CD14-positive monocyte (primary cell): ENCODE measurements at regions not wholly inside any gene's neighbourhood (a gene's known extent, or its start where the extent isn't known, plus 50 kb on each side); places are given as distances from the start of the nearest gene placed in this dataset.

ENCODE experiments used
- DNase-seq, 3 donors: peaks; one replicate each; pipeline ENCODE4 v3.0.0-alpha.2; 2011 to 2022
- H2AFZ ChIP-seq: 2 replicates; pipeline ENCODE4 v1.6.0; 2012; ENCODE audit warnings: mild to moderate bottlenecking, low read depth, low read length, inconsistent platforms; ENCODE audit not compliant: insufficient read depth, poor library complexity, severe bottlenecking
- H3K27ac ChIP-seq, 2 donors: 1 replicate in 1 of 2; 2 replicates in 1 of 2; pipeline ENCODE4 v1.5.1; 2012 to 2013; ENCODE audit warnings: low read length in 2 of 2, control low read depth in 1 of 2, inconsistent platforms in 1 of 2, low read depth in 1 of 2, mild to moderate bottlenecking in 1 of 2
- H3K27me3 ChIP-seq, 2 donors: one replicate each; pipeline versions ENCODE4 v1.6.0 to v1.6.1; 2011 to 2013; ENCODE audit warnings: low read length in 2 of 2; ENCODE audit not compliant: control insufficient read depth in 2 of 2, insufficient read depth in 2 of 2
- H3K36me3 ChIP-seq, 2 donors: replicated peaks in 1 of 2; 1 replicate in 1 of 2; 2 replicates in 1 of 2; pipeline versions ENCODE4 v1.5.1 to v1.6.1; 2012 to 2013; ENCODE audit warnings: low read length in 2 of 2, control low read depth in 1 of 2, inconsistent platforms in 1 of 2, mild to moderate bottlenecking in 1 of 2; ENCODE audit not compliant: insufficient read depth in 2 of 2, control insufficient read depth in 1 of 2
- H3K4me1 ChIP-seq, 2 donors: 1 replicate in 1 of 2; 2 replicates in 1 of 2; pipeline versions ENCODE4 v1.5.1 to v1.6.1; 2012 to 2013; ENCODE audit warnings: low read length in 2 of 2, control low read depth in 1 of 2, inconsistent platforms in 1 of 2, mild to moderate bottlenecking in 1 of 2, moderate library complexity in 1 of 2; ENCODE audit not compliant: insufficient read depth in 2 of 2, control insufficient read depth in 1 of 2
- H3K4me2 ChIP-seq: replicated peaks from 2 replicates; pipeline ENCODE3; 2012; ENCODE audit warnings: low read length, moderate library complexity, mild to moderate bottlenecking; ENCODE audit not compliant: poor library complexity, severe bottlenecking; ENCODE audit errors: extremely low read depth
- H3K4me3 ChIP-seq, 3 experiments: fragments of 200-600 bp in 1 of 3; sonication (generic) in 1 of 3; replicated peaks in 1 of 3; 1 replicate in 2 of 3; 2 replicates in 1 of 3; pipeline ENCODE4 v1.5.1; 2011 to 2013; ENCODE audit warnings: low read length in 3 of 3, mild to moderate bottlenecking in 3 of 3, control low read depth in 2 of 3, low read depth in 2 of 3, inconsistent platforms in 1 of 3, moderate library complexity in 1 of 3
- H3K79me2 ChIP-seq: 2 replicates; pipeline ENCODE4 v1.6.0; 2012; ENCODE audit warnings: mild to moderate bottlenecking, control low read depth, inconsistent platforms, low read length, moderate library complexity; ENCODE audit not compliant: insufficient read depth
- H3K9ac ChIP-seq: 2 replicates; pipeline ENCODE4 v1.6.0; 2017; ENCODE audit warnings: low read length, mild to moderate bottlenecking; ENCODE audit not compliant: insufficient read depth, poor library complexity, severe bottlenecking
- H3K9me3 ChIP-seq, 2 donors: replicated peaks in 1 of 2; 1 replicate in 1 of 2; 2 replicates in 1 of 2; pipeline versions ENCODE4 v1.5.1 to v1.6.1; 2012 to 2013; ENCODE audit warnings: low read length in 2 of 2, control low read depth in 1 of 2; ENCODE audit not compliant: control insufficient read depth in 1 of 2, insufficient read depth in 1 of 2
- H4K20me1 ChIP-seq: 2 replicates; pipeline ENCODE4 v1.6.0; 2012; ENCODE audit warnings: mild to moderate bottlenecking, low read length, control low read depth, moderate library complexity; ENCODE audit not compliant: insufficient read depth
- H3K27ac Mint-ChIP-seq, 7 donors: one replicate each; pipeline ENCODE4 v1.8.0; 2020; ENCODE audit warnings: mild to moderate bottlenecking in 7 of 7, mixed read lengths in 7 of 7, moderate library complexity in 6 of 7, inconsistent platforms in 2 of 7
- H3K27me3 Mint-ChIP-seq, 3 donors: one replicate each; pipeline ENCODE4 v1.8.0; 2021 to 2022; ENCODE audit warnings: low read depth in 3 of 3, mild to moderate bottlenecking in 3 of 3, mixed read lengths in 3 of 3, moderate library complexity in 3 of 3, inconsistent platforms in 1 of 3
- H3K36me3 Mint-ChIP-seq, 2 donors: one replicate each; pipeline ENCODE4 v1.8.0; 2020; ENCODE audit warnings: mixed read lengths in 2 of 2, inconsistent platforms in 1 of 2, mild to moderate bottlenecking in 1 of 2
- H3K4me1 Mint-ChIP-seq: one replicate; pipeline ENCODE4 v1.8.0; 2020; ENCODE audit warnings: mild to moderate bottlenecking, mixed read lengths
- H3K4me3 Mint-ChIP-seq, 2 donors: one replicate each; pipeline ENCODE4 v1.8.0; 2020; ENCODE audit warnings: mild to moderate bottlenecking in 2 of 2, mixed read lengths in 2 of 2, moderate library complexity in 1 of 2
- H3K9me3 Mint-ChIP-seq, 7 donors: one replicate each; pipeline ENCODE4 v1.8.0; 2020 to 2022; ENCODE audit warnings: mixed read lengths in 7 of 7, mild to moderate bottlenecking in 6 of 7, moderate library complexity in 6 of 7, inconsistent platforms in 2 of 7
- CTCF ChIP-seq: fragments of 200-600 bp; IDR thresholded peaks from one replicate; pipeline ENCODE4 v1.8.0; 2022; ENCODE audit warnings: antibody characterized with exemption, mild to moderate bottlenecking
- WGBS: methylation state at CpG from one replicate; pipeline ENCODE4 v1.1.5; 2013; ENCODE audit warnings: missing lambda C conversion rate; ENCODE audit not compliant: insufficient coverage; 5-methylcytosine and 5-hydroxymethylcytosine counted together
- intact Hi-C, 2 donors: fragments of 100-400 bp; cut with micrococcal nuclease; formaldehyde crosslinking; loops; one replicate each; pipeline versions ENCODE4 v1.15.0 to v1.15.1; 2023

GRCh38 chr18:60319129-60319528 is 53.4 kb downstream of the MC4R start:
- H4K20me1 ChIP-seq, result no peaks in the 10 kb centered on the region
- DNase-seq, result no peak
- H3K27ac ChIP-seq, result no peak overlapping the region
- H3K36me3 Mint-ChIP-seq, result no peaks in the 10 kb centered on the region
- H3K27me3 ChIP-seq, result no peaks in the 10 kb centered on the region
- no peaks in the 10 kb centered on the region for H3K9me3 ChIP-seq
- no peaks in the 10 kb centered on the region for H3K4me1 Mint-ChIP-seq
- peaks cover 0 to 3% (median 0%) of the 10 kb centered on the region in 3 donors for H3K27me3 Mint-ChIP-seq
- H3K36me3 ChIP-seq, result no peaks in the 10 kb centered on the region
- H3K79me2 ChIP-seq, result no peaks in the 10 kb centered on the region
- H3K9me3 Mint-ChIP-seq, result peaks cover 0 to 4% (median 2%) of the 10 kb centered on the region in 7 donors
- intact Hi-C loops, result no loop called here
- no peaks in the 10 kb centered on the region for H3K4me1 ChIP-seq
- H3K9ac ChIP-seq, result no peak overlapping the region
- no peak overlapping the region for H3K4me3 Mint-ChIP-seq
- no peak overlapping the region for H3K4me2 ChIP-seq
- TF ChIP-seq CTCF, result no peak
- H3K4me3 ChIP-seq, result no peak overlapping the region
- no peak overlapping the region for H2AFZ ChIP-seq
- no peak overlapping the region for H3K27ac Mint-ChIP-seq

GRCh38 chr18:60311676-60312360 is 60.8 kb downstream of the MC4R start:
- H2AFZ ChIP-seq, result no peak overlapping the region
- no peaks in the 10 kb centered on the region for H3K9me3 ChIP-seq
- no peaks in the 10 kb centered on the region for H3K36me3 ChIP-seq
- Mint-ChIP-seq H3K4me3 (no peak overlapping the region), H3K27me3 (no peaks in the 10 kb centered on the region), H3K36me3 (no peaks in the 10 kb centered on the region), H3K27ac (no peak overlapping the region), H3K9me3 (no peaks in the 10 kb centered on the region), H3K4me1 (no peaks in the 10 kb centered on the region)
- H3K4me3 ChIP-seq, result no peak overlapping the region
- no peaks in the 10 kb centered on the region for H4K20me1 ChIP-seq
- no peak overlapping the region for H3K9ac ChIP-seq
- no peak overlapping the region for H3K27ac ChIP-seq
- H3K4me2 ChIP-seq, result no peak overlapping the region
- intact Hi-C loops, result no loop called here
- no CpG with 5 or more reads among the region's 1 CpG for WGBS
- no peaks in the 10 kb centered on the region for H3K79me2 ChIP-seq
- no peaks in the 10 kb centered on the region for H3K27me3 ChIP-seq
- no peaks in the 10 kb centered on the region for H3K4me1 ChIP-seq
- TF ChIP-seq CTCF, result no peak
- no peak for DNase-seq
